ENCODE measurements at regions not wholly inside any gene's neighbourhood (a gene's known extent, or its start where the extent isn't known, plus 50 kb on each side); places are given as distances from the start of the nearest gene placed in this dataset.

DNA sequence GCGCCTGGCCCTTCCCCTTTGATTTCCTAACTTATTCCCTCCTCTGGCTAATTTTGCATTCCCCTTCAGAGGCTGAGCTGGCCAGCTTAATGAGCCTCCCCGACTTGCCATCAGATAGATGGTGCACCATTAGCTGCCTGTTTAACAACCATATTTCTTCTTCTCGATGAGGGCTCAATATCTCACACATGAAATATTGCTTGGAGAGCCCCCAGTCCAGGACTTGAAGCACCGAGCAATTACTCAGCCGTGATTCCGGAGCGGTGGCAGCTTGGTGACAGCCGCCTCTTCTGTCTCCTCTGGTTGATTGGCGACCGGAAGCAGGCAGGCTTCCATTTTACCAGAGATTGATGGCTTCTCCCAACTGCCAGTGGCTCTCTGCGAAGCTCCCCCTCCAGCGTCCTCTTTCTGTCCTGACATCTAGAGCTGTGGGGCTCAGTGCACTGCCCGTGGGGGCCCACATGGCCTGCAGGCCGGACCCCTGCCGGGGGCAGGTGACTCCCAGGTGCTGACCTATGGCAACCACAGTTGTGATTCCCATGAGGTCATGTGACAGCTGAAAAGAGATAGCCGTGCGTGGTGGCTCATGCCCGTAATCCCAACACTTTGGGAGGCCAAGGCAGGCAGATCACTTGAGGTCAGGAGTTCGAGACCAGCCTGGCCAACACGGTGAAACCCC, 133.7 kb upstream of the SEC14L1 start:
- Histone ChIP-seq H3K27me3 (ENCODE audit: insufficient read depth, low read depth) (no peaks in the 10 kb centered on the region), H3K27ac (no peak overlapping the region), H3K4me2 (no peak overlapping the region), H2AFZ (no peak overlapping the region), H3K9me3 (ENCODE audit: insufficient read depth, low read depth) (no peaks in the 10 kb centered on the region), H3K4me3 (no peak overlapping the region), H3K9me2 (ENCODE audit: insufficient read depth) (no peaks in the 10 kb centered on the region), H4K20me1 (ENCODE audit: insufficient read depth) (peaks cover 4% of the 10 kb centered on the region; the same call in 1 of the 2 replicates), H3K79me2 (ENCODE audit: low read depth) (no peaks in the 10 kb centered on the region), H3F3A (ENCODE audit: insufficient read depth, low read depth) (peaks cover 21% of the 10 kb centered on the region; the same call in 1 of the 2 replicates), H3K36me3 (ENCODE audit: low read depth) (no peaks in the 10 kb centered on the region), H3K4me1 (replicated peaks; ENCODE audit: insufficient read depth) (peaks cover 18% of the 10 kb centered on the region)
- DNase-seq = no peak
- intact Hi-C loops (cut with micrococcal nuclease; ENCODE audit: unreplicated experiment) = no loop called here
- TF ChIP-seq, protein P1, sequence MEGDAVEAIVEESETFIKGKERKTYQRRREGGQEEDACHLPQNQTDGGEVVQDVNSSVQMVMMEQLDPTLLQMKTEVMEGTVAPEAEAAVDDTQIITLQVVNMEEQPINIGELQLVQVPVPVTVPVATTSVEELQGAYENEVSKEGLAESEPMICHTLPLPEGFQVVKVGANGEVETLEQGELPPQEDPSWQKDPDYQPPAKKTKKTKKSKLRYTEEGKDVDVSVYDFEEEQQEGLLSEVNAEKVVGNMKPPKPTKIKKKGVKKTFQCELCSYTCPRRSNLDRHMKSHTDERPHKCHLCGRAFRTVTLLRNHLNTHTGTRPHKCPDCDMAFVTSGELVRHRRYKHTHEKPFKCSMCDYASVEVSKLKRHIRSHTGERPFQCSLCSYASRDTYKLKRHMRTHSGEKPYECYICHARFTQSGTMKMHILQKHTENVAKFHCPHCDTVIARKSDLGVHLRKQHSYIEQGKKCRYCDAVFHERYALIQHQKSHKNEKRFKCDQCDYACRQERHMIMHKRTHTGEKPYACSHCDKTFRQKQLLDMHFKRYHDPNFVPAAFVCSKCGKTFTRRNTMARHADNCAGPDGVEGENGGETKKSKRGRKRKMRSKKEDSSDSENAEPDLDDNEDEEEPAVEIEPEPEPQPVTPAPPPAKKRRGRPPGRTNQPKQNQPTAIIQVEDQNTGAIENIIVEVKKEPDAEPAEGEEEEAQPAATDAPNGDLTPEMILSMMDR (conservative IDR thresholded peaks at IDR 0.05) = no peak
- TF ChIP-seq EZH2 (IDR thresholded peaks at IDR 0.05; ENCODE audit: low read depth) = no peak
- POLR2A ChIA-PET (ENCODE audit: unreplicated experiment) = no interaction called here
- no TSS peak for BruUV-seq (replicated peaks)
- CTCF ChIA-PET = interaction anchor here (0.7 kb wide), 1 partner anchor 50 kb away, joined by 3 read pairs; no protein-coding TSS in a partner anchor

DNA sequence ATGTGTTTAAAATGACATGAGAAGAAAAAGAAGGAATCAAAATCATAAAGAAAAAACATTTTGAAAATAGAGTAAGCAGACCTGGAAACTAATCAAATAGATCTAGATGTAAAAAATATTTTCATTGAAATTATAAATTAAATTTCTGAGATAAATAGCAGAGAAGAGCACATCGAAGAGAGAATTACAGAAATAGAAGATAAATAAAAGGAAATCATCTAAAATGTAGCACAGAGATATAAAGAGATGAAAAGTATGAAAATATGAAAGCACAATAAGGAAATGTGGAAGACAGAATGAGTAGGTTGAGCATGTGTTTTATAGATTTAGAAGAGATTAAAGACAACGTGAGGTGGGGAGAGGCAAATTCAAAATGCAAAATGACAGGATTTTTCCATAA, 130.9 kb upstream of the SEC14L1 start:
- Histone ChIP-seq H3K9me3 (ENCODE audit: insufficient read depth, low read depth) (no peaks in the 10 kb centered on the region), H3K4me1 (replicated peaks; ENCODE audit: insufficient read depth) (no peaks in the 10 kb centered on the region), H4K20me1 (ENCODE audit: insufficient read depth) (no peaks in the 10 kb centered on the region), H2AFZ (no peak overlapping the region), H3K27me3 (ENCODE audit: insufficient read depth, low read depth) (no peaks in the 10 kb centered on the region), H3K4me2 (no peak overlapping the region), H3K79me2 (ENCODE audit: low read depth) (no peaks in the 10 kb centered on the region), H3F3A (ENCODE audit: insufficient read depth, low read depth) (no peaks in the 10 kb centered on the region), H3K4me3 (no peak overlapping the region), H3K9me2 (ENCODE audit: insufficient read depth) (no peaks in the 10 kb centered on the region), H3K36me3 (ENCODE audit: low read depth) (no peaks in the 10 kb centered on the region), H3K27ac (no peak overlapping the region)
- CTCF ChIA-PET = no interaction called here
- intact Hi-C loops (cut with micrococcal nuclease; ENCODE audit: unreplicated experiment) = loop anchor here (5.0 kb wide), 1 partner anchor 47 kb away; no protein-coding TSS in a partner anchor
- TF ChIP-seq, protein P1 (conservative IDR thresholded peaks at IDR 0.05) = no peak
- no peak for TF ChIP-seq EZH2 (IDR thresholded peaks at IDR 0.05; ENCODE audit: low read depth)
- DNase-seq = no peak
- BruUV-seq (replicated peaks) = no TSS peak
- POLR2A ChIA-PET (ENCODE audit: unreplicated experiment) = no interaction called here

DNA sequence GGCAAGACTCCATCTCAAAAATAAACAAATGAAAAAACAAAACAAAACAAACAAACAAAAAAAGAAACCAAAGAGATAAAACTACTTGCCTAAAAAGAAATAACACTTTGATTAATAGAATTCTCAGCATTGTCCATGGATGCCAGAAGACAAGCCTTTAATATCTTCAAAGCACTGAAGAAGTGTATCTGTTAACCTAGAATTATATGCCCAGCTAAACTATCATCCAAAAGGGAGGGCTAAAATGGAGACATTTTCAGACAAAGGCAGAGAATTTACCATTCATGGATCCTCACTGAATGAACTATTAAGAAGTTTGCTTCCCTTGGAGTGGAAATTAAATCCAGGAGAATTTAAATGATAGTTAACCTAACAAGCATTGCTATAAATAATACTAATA, 130.1 kb upstream of the SEC14L1 start:
- H3K79me2 ChIP-seq (ENCODE audit: low read depth) = no peaks in the 10 kb centered on the region
- no TSS peak for BruUV-seq (replicated peaks)
- H2AFZ ChIP-seq = no peak overlapping the region
- H3K4me2 ChIP-seq = no peak overlapping the region
- CTCF ChIA-PET = no interaction called here
- no peaks in the 10 kb centered on the region for H3F3A ChIP-seq (ENCODE audit: insufficient read depth, low read depth)
- no peaks in the 10 kb centered on the region for H3K9me3 ChIP-seq (ENCODE audit: insufficient read depth, low read depth)
- no peaks in the 10 kb centered on the region for H3K36me3 ChIP-seq (ENCODE audit: low read depth)
- no peak overlapping the region for H3K4me3 ChIP-seq
- no peaks in the 10 kb centered on the region for H3K4me1 ChIP-seq (replicated peaks; ENCODE audit: insufficient read depth)
- no peak for TF ChIP-seq EZH2 (IDR thresholded peaks at IDR 0.05; ENCODE audit: low read depth)
- TF ChIP-seq, protein P1 (conservative IDR thresholded peaks at IDR 0.05) = no peak
- no peaks in the 10 kb centered on the region for H4K20me1 ChIP-seq (ENCODE audit: insufficient read depth)
- H3K9me2 ChIP-seq (ENCODE audit: insufficient read depth) = no peaks in the 10 kb centered on the region
- intact Hi-C loops (cut with micrococcal nuclease; ENCODE audit: unreplicated experiment) = loop anchor here (5.0 kb wide), 1 partner anchor 47 kb away; no protein-coding TSS in a partner anchor
- H3K27me3 ChIP-seq (ENCODE audit: insufficient read depth, low read depth) = no peaks in the 10 kb centered on the region
- no peak for DNase-seq
- POLR2A ChIA-PET (ENCODE audit: unreplicated experiment) = no interaction called here
- H3K27ac ChIP-seq = no peak overlapping the region
